Central memory CD4-positive, alpha-beta T cell (primary cell): ENCODE measurements at regions not wholly inside any gene's neighbourhood (a gene's known extent, or its start where the extent isn't known, plus 50 kb on each side); places are given as distances from the start of the nearest gene placed in this dataset.

Source experiments
- DNase-seq: peaks from one replicate; pipeline ENCODE4 v3.0.0; 2022

DNA sequence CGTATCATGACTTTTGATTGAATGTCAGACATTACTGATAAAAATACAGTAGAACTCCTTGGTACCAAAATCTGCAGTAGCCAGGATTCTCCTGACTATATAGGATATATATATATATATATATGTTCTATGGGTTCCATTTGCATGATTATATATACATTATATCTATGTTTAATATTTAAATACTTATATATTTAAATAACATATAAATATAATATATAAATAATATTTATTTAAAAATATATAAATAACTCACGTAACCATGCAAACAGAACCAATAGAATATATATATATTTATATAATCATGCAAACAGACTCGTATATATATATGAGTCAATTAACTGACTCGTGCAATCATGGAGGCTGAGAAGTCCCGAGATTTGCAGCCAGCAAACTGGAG is 278.8 kb upstream of the PLXNA2 start:
- DNase-seq, result no peak

GRCh38 chr1:208524376-208524775 is 280.2 kb upstream of the PLXNA2 start:
- no peak for DNase-seq

- no peak for DNase-seq
Observed at GRCh38 chr1:208524925-208525324, 280.7 kb upstream of the PLXNA2 start.

DNA sequence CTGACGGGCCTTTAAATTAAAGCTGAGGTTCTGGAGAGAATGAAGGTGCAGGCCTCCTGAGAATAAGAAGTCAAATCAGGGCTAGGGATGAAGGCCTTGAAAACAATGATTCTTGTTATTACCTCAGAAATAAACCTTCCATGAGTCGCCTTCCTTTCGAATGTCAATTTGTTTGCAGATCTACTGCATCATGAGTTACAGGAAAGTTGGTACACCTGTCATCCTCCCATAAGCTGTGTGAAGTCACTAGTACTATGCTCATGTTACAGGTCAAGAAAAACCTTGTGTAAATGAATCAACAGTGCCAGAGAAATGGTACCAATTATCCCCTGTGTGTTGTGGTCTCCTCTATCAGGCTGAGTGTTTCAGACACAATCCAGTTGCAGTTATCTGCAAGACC is 281.2 kb upstream of the PLXNA2 start:
- no peak for DNase-seq

GRCh38 chr1:208526613-208527125 is 282.5 kb upstream of the PLXNA2 start:
- DNase-seq, result no peak

DNA sequence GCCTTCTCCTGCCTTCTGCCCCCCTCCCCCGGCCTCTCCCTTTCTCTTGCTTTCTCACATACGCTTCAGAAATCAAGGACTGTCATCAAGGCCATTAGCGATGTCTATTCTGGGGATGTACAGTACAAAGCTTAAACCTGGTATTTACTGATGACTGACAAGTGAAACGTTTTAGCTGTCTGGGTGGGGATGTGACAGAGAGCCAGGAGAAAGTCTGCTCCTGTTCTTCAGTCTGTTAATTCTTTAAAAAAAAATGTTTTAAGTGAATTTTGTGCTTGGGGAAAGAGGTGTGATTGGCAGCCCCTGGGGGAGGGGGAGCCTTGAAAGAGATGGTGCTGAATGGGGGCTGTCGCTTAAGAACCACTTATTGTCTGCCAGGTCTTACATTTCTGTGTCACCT is 283.0 kb upstream of the PLXNA2 start:
- DNase-seq, result no peak

GRCh38 chr1:208528578-208529240 is 284.5 kb upstream of the PLXNA2 start:
- no peak for DNase-seq

GRCh38 chr1:208531003-208531750 is 287.0 kb upstream of the PLXNA2 start:
- DNase-seq, result no peak

DNA sequence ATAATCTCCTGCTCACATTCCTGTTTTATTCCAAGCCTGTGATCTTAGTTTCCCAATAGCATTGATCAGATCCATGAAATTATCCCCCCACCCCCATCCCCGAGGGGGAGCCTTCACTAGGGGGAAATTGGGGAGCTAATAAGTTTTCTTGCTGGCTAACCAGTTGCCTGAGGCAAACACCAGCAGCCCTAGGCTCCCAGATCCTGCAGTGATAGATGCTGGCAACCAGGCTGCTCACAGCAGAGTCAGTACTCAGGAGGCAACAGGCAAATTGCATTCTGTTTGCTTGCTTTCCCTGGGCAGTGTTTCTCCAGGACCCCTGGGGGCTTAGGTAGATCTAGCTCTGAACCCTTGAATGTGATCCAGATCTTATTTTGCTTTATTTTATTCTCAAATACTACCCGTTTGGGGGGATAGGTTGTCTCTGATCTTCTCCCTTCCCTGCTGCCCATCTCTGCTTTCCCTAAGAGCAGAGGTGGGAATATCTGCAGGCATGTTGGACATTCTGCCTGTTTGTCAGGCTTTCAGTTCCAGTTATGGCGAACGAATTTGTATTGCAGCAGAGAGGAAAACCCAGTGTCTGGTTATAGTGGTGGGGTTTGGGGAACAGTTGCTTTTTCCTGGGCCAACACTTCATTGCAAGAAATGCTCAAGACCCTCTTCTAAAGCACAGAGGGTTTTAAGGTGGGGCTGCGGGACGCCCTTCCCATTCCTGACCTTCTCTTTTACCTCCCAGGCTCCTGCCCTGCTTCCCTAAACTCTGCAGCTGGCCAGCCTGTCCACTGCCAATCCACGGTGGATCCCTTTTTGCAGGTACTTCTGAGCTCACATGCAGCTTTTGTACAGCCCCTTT is 289.8 kb upstream of the PLXNA2 start:
- no peak for DNase-seq

- no peak for DNase-seq
Observed at GRCh38 chr1:208534599-208534897, 290.4 kb upstream of the PLXNA2 start.

- no peak for DNase-seq
Observed at GRCh38 chr1:208534979-208535378, 290.8 kb upstream of the PLXNA2 start.

GRCh38 chr1:208535511-208535910 is 291.3 kb upstream of the PLXNA2 start:
- DNase-seq, result no peak

GRCh38 chr1:208536212-208536611 is 292.0 kb upstream of the PLXNA2 start:
- DNase-seq, result no peak

DNA sequence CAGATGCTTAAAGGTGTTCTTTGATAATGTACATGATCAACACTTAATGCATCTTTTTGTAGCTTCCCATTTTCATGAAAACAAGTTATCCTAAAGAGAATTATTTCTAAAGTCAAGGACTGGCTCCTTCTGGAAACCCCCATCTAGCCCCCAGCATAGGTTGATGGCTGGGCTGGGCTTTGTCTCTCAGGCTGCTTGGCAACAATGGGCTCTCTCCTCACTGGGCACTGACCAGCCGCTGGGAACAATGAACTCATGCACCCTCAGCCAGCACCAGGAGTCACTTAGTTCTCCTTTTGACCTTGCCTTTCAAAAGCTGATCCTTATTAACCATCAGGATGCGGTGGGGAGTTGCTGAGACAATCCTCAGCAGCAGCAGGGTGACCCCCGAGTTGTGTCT is 293.0 kb upstream of the PLXNA2 start:
- DNase-seq, result no peak

DNA sequence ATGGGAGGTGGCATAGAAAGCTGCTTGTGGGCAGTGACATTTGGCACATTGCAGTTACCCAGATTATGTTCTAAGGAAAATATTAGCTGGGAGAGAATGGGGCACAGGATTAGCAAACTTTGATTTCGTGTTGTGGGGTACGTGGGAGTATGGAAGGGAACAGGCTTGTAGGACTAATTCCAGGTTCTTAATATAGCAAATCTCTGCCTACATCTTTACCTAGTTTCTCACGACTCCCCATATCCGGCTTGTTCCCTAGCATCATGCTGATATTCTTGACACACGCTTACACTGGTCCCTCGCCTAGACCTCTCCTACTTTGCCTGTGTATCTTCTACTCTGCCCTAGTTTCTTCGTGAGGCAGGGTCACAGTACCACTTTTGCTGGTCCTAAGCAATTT is 293.9 kb upstream of the PLXNA2 start:
- no peak for DNase-seq

DNA sequence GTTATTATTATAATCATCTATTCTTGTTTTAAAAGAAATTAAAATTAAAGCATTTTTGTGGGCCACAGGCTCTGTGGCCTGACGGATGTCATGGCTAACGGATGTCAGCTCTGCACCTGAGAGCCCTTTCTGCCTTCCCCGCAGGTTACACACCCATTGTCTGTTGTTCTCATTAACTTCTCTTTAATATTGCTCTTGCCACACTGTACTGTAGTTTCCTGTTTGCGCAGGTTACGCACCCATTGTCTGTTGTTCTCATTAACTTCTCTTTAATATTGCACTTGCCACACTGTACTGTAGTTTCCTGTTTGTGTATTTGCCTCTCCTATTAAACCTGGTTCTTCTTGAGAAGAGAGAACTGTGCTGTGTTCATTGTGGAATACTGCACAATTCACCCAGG is 294.4 kb upstream of the PLXNA2 start:
- DNase-seq, result no peak

DNA sequence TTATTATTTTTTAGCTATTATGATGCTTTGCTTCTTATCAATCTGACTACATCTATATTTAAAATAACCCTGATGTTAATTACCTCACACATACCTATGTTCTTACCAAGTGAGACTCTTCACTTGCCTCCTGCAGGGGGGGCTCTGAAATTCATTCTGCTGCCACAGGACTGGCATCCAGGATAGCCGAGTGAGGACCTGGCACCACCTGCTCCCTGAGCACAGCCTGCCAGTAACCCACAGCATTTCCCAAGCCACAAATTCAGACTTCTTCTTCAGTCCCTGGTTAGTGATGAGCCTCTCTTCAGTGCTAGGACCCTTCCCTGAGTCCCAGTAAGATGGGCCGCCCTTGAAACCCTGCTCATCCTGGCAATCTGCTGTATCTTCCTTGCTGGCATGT is 296.5 kb upstream of the PLXNA2 start:
- DNase-seq, result no peak

DNA sequence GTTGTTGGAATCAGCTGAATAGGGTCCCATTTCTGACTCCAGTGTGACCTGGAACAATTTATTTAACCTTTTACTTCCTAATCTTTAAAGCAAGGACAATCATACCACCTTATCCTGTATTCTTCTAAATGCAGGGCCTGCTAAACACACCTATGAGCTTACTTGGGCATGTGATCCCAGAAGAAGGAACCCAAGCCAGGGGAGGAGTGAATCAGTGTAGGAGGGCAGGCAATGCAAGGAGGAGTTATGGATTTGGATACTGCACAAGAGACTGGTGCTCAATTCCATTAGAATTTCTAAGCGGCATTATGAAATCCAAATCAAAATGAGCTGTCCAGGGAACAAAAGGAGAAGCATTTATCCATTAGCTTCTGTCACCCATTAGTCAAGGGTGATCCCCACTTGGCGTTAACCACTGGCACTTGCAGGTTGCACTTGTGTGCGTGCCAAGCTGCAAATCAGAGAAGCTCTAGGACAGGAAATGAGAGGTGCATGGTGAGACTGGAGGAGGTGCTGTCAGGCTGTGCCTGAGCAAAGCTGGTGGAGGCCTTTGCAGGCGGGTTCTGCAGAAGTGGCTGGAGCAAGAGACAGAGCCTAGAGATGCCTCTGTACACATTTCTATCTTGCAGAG is 297.2 kb upstream of the PLXNA2 start:
- no peak for DNase-seq

GRCh38 chr1:208542309-208542708 is 298.1 kb upstream of the PLXNA2 start:
- DNase-seq, result no peak

- no peak for DNase-seq
Observed at GRCh38 chr1:208544053-208544452, 299.9 kb upstream of the PLXNA2 start.

GRCh38 chr1:208544794-208545193 is 300.6 kb upstream of the PLXNA2 start:
- no peak for DNase-seq

- DNase-seq, result no peak
Observed at GRCh38 chr1:208551024-208551423, 306.8 kb upstream of the PLXNA2 start.

- DNase-seq, result no peak
Observed at GRCh38 chr1:208551633-208552320, 307.6 kb upstream of the PLXNA2 start.
